AG09319 (cell line): ENCODE measurements at regions not wholly inside any gene's neighbourhood (a gene's known extent, or its start where the extent isn't known, plus 50 kb on each side); places are given as distances from the start of the nearest gene placed in this dataset.

Experiments used
- DNase-seq: peaks from one replicate; pipeline ENCODE4 v3.0.0-alpha.2; 2010; ENCODE audit warnings: low read depth; ENCODE audit errors: extremely low read depth
- CTCF ChIP-seq: IDR thresholded peaks from 2 replicates; pipeline ENCODE4 v1.5.1; 2011; ENCODE audit warnings: low read depth, mild to moderate bottlenecking, inconsistent platforms, low read length, moderate library complexity

DNA sequence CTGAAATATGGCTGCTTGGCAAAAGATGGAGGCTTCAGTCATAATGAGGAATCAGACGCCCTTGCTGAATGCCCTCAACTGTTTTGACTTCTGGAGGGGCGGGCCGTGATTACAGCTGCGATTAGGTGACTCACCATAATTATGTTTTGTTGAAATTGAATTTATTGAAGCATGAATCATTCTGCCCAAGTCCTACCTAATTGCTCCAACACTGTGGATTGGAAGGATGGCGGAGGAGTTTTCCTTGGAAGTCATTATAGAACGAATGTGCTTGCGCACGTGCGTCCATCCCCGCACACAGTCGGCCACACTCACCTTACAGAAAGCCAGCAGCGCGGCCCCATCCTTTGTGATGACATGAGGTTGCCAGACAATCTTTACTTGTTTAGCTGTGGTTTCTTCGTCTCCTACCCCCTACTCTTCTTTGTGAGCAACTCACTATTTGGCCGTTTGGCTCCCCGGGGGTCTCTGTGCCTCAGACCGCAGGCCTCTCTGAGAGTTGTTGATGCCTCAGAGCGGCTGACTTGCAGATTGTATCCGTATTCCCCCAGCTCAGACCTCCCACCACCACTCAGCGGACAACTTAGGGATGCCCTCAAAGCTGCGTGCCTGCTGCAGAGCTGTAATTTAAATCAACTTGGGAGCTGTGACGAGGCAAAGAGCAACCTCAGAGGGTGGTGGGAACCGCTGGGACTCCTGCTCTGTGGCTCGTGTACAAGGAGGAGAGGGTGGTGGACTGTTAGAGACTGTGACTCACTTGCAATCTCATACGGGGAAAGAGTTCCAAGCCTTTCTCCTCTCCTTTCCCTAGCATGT is 513.4 kb downstream of the TNS1 start:
- peak; percentile 32 for DNase-seq
- TF ChIP-seq CTCF = no peak

- no peak for TF ChIP-seq CTCF
- DNase-seq = no peak
Observed at GRCh38 chr2:217484046-217484445, 518.7 kb downstream of the TNS1 start.

- TF ChIP-seq CTCF = no peak
- peak; percentile 61 for DNase-seq
Observed at GRCh38 chr2:217482056-217482710, 520.6 kb downstream of the TNS1 start.

DNA sequence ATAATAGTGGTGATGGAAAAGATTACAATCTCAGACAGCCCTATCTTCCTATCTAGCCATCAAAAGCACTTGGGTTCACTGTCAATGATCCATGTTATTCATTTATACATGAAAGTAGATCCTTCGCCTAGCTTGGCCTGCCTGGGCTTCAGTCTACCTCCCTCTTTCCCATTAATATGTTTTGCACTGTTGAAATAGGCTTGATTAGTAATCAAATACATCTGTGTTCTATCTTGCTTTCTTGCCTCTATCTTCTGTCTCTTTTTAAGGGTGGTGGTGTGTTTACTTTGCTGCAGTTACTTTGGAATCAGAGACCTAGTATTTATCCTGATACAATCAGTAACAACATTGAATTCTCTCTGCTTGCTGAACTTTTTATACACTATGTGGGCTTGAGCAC is 521.2 kb downstream of the TNS1 start:
- DNase-seq = peak; percentile 44

GRCh38 chr2:217479566-217479965 is 523.2 kb downstream of the TNS1 start:
- no peak for TF ChIP-seq CTCF
- no peak for DNase-seq

More for the DNA sequence above, 521.2 kb downstream of the TNS1 start:
- TF ChIP-seq CTCF = no peak

- no peak for TF ChIP-seq CTCF
- DNase-seq = no peak
Observed at GRCh38 chr2:217478831-217479455, 523.9 kb downstream of the TNS1 start.

DNA sequence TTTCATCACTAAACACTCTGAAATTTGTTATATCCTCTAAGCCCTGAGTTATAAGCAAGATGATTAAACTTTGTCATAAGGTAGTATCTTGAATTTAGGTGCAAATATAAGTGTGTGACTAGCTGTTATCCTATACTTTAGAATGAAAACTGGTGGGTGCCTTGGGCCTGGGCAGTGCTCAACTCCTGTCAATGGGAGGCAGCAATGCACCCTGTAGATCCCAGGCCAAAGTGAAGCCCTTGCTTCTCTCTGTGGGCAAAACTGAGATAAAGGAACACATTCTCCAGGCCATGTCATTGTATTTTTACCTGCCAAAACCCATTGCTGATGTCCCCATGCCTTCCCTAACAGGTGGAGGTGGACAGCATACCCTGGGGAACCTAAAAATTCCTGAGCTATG is 525.2 kb downstream of the TNS1 start:
- TF ChIP-seq CTCF = no peak
- DNase-seq = no peak
